HG03039 (cell line): ENCODE measurements at regions not wholly inside any gene's neighbourhood (a gene's known extent, or its start where the extent isn't known, plus 50 kb on each side); places are given as distances from the start of the nearest gene placed in this dataset.
A peak's percentile ranks its signal among the peaks of the same experiment; 100 is the strongest.

Source experiments
- ATAC-seq: cut with Tn5 transposase; IDR thresholded peaks from one replicate; pipeline ENCODE4 v1.9.1; 2021; ENCODE audit warnings: mild to moderate bottlenecking, moderate library complexity; ENCODE audit not compliant: unreplicated experiment

- ATAC-seq: no peak
Measured at GRCh38 chr11:59302991-59303390, 55.7 kb upstream of the OR5AN1 start.

- ATAC-seq: no peak
Measured at GRCh38 chr11:59295435-59295834, 63.3 kb upstream of the OR5AN1 start.

GRCh38 chr11:59292611-59293010 is 66.1 kb upstream of the OR5AN1 start:
- ATAC-seq: no peak

GRCh38 chr11:59291228-59291627 is 67.5 kb upstream of the OR5AN1 start:
- ATAC-seq: no peak

GRCh38 chr11:59289356-59290181 is 69.1 kb upstream of the OR5AN1 start:
- ATAC-seq: no peak

GRCh38 chr11:59285716-59286260 is 72.9 kb upstream of the OR5AN1 start:
- no peak for ATAC-seq

- no peak for ATAC-seq
Measured at GRCh38 chr11:59284773-59285129, 72.0 kb upstream of the MPEG1 start.

GRCh38 chr11:59283825-59284772 is 71.4 kb upstream of the MPEG1 start:
- ATAC-seq: peak; percentile 71

- ATAC-seq: no peak
Measured at GRCh38 chr11:59283311-59283710, 70.6 kb upstream of the MPEG1 start.

- no peak for ATAC-seq
Measured at GRCh38 chr11:59281177-59281576, 68.5 kb upstream of the MPEG1 start.

- ATAC-seq: peak; percentile 75
Measured at GRCh38 chr11:59273373-59273841, 60.7 kb upstream of the MPEG1 start.

GRCh38 chr11:59272771-59273372 is 60.1 kb upstream of the MPEG1 start:
- peak; percentile 15 for ATAC-seq

GRCh38 chr11:59271811-59272327 is 59.1 kb upstream of the MPEG1 start:
- ATAC-seq: no peak

GRCh38 chr11:59271247-59271755 is 58.6 kb upstream of the MPEG1 start:
- no peak for ATAC-seq

- no peak for ATAC-seq
Measured at GRCh38 chr11:59267736-59268475, 55.2 kb upstream of the MPEG1 start.

- peak; percentile 65 for ATAC-seq
Measured at GRCh38 chr11:59267196-59267595, 54.5 kb upstream of the MPEG1 start.

GRCh38 chr11:59266491-59266890 is 53.8 kb upstream of the MPEG1 start:
- ATAC-seq: no peak

- no peak for ATAC-seq
Measured at GRCh38 chr11:59265735-59266134, 53.0 kb upstream of the MPEG1 start.

GRCh38 chr11:59264736-59265135 is 52.0 kb upstream of the MPEG1 start:
- no peak for ATAC-seq
